A673 (cell line): ENCODE measurements at regions not wholly inside any gene's neighbourhood (a gene's known extent, or its start where the extent isn't known, plus 50 kb on each side); places are given as distances from the start of the nearest gene placed in this dataset.

Source experiments
- EZH2 ChIP-seq: fragments of 200-600 bp; sonication (generic); IDR thresholded peaks from 2 replicates; pipeline ENCODE4 v1.6.1; 2017; ENCODE audit warnings: borderline replicate concordance, low read depth, mild to moderate bottlenecking, mixed read lengths, antibody characterized with exemption, low read length; ENCODE audit not compliant: poor library complexity, severe bottlenecking
- TF ChIP-seq, protein P1 (sequence below): fragments of 300-800, 200-600 bp; sonication (generic); conservative IDR thresholded peaks from 2 replicates; pipeline ENCODE4 v1.5.1; 2017; ENCODE audit warnings: low read depth, mild to moderate bottlenecking, antibody characterized with exemption, low read length, moderate library complexity, mixed read lengths

DNA sequence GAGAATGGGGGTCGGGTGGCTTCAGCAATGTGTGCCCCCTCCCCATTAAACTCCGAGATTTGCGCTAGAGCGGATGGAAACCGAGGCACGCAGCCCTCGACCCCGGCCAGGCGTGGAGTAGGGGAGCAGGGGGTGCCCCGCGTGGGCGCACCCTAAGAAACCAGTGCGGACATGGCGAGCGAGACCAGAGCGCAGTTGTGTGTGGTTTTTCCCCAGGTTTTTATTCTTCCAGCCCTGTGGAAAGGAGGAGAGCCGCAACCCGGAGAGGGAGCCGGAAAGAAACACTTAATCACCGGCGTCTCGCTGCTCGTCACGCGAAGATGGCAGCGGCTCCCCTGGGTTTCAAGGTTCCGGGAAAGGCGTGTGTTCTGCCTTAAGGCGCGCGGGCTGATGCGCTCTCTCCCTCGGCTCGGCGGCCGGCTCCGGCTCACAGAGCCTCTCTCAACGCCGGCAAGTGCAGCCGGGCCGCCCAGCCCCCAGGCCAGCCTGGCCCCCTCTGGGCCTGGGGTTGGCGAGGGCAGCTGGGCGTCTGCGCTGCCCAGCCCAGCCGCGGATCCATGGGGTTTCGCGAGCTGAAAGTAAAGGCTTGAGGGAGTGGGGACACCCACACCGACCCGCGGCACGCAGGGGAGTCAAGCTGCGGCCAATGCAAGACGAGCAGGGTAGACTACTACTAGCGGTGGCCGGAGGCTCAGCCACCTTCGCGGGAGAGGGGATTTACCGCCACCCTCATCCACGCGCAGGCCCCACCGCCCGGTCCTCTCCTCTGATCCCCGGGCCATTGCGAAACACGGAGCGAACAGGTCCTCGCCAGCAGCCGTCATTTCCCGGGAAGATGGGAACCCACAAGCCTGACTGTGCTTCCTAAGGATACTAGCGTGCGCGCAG is 74.0 kb upstream of the BCOR start:
- TF ChIP-seq, protein P1, sequence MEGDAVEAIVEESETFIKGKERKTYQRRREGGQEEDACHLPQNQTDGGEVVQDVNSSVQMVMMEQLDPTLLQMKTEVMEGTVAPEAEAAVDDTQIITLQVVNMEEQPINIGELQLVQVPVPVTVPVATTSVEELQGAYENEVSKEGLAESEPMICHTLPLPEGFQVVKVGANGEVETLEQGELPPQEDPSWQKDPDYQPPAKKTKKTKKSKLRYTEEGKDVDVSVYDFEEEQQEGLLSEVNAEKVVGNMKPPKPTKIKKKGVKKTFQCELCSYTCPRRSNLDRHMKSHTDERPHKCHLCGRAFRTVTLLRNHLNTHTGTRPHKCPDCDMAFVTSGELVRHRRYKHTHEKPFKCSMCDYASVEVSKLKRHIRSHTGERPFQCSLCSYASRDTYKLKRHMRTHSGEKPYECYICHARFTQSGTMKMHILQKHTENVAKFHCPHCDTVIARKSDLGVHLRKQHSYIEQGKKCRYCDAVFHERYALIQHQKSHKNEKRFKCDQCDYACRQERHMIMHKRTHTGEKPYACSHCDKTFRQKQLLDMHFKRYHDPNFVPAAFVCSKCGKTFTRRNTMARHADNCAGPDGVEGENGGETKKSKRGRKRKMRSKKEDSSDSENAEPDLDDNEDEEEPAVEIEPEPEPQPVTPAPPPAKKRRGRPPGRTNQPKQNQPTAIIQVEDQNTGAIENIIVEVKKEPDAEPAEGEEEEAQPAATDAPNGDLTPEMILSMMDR = no peak
- no peak for TF ChIP-seq EZH2
